ENCODE measurements at regions not wholly inside any gene's neighbourhood (a gene's known extent, or its start where the extent isn't known, plus 50 kb on each side); places are given as distances from the start of the nearest gene placed in this dataset.

DNA sequence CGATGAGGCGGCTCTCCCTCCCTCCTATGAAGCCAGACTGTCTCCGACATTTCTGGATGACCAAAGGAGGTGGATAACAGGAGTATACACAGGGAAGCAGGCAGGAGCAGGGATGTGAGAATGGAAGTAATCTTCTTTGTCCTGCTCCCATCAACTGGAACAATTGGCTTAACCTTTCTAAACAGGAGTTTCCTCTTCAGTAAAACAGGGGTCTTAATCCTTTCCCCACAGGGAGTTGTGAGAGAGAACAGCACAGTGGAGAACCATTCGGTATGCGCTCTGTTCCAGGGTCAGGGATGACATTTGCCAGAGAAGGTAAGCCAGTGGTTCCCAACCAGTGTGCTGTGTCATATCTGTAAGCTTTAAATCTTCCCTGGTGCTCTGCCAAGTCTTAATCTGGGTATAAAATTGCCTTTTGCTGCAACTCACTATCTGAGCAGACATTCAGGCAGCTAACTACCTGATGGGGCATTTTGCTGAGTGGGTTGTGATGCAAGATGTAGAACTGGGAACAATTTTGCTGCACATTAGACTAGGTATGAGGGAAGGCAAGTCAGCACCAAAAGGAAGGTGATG is 294.8 kb upstream of the KIF2A start:
- no peak for DNase-seq (ENCODE audit: low read depth, low spot score)

DNA sequence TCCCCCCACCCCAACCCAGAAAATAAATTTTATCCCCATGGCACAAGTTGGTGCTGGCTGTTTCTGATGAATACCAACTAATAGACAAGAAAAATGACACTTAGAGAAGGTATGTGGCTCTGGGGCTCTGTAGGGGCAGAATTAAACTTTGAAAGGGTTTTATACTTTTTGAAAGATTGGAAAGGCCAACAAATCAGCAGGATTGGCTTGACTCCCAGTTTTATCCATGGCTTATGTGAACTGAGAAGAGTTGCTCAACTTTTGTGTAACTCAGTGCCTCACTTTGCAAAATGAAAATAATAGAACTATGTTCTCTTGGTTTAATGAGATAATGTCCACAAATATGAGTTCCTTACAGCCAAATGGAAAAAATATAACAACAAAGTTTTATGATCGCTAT is 288.9 kb upstream of the KIF2A start:
- DNase-seq (ENCODE audit: low read depth, low spot score), result peak; percentile 44

DNA sequence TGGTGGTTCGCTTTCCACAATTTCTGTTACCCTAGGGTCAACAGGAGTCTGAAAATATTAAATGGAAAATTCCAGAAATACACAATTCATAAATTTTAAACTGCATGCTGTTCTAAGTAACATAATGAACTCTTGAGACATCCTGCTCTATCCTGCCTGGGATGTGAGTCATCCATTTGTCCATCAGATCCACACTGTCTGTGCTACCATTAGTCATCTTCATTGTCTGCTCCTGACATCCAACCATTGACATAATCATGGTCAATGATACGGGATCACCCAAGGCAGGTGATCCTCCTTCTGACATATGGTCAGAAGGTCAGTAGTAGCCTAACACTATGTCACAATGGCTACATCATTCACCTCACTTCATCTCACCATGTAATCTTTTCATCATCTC is 276.7 kb upstream of the KIF2A start:
- no peak for DNase-seq (ENCODE audit: low read depth, low spot score)

DNA sequence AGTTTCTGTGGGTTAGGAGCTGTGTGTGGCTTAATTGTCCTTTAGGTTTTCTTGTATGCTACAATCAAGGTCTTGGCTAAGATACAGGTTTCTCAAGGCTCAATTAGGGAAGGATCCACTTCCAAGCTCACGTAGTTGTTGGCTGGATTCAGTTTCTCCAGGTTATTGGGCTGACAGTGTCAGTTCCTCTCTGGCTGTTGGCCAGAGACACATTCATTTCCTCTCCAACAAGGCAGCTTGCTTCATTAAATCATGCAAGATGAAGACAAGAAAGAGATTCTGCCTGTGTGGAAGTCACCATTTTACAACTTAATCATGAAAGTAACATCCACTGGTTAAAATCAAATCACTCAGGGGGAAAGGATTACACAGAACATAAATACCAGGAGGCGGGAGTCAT is 275.7 kb upstream of the KIF2A start:
- DNase-seq (ENCODE audit: low read depth, low spot score), result no peak

DNA sequence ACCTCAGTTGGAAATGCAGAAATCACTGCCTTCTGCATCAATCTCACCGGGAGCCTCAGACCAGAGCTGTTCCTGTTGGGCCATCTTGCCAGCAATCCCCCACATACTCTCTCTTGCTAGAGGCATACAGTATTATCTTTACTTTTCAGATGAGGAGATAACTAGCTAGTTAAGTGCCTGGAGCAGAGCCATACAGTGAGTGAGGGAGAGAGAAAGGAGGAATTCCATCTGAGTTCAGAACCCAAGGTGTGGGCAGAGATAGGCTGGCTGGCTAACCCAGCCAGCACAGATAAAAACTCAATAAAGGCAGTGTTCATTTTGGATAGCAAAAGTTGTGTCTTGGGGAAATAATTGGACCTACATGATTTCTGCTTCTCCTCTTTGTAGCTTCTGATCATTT is 268.0 kb upstream of the KIF2A start:
- DNase-seq (ENCODE audit: low read depth, low spot score), result no peak

DNA sequence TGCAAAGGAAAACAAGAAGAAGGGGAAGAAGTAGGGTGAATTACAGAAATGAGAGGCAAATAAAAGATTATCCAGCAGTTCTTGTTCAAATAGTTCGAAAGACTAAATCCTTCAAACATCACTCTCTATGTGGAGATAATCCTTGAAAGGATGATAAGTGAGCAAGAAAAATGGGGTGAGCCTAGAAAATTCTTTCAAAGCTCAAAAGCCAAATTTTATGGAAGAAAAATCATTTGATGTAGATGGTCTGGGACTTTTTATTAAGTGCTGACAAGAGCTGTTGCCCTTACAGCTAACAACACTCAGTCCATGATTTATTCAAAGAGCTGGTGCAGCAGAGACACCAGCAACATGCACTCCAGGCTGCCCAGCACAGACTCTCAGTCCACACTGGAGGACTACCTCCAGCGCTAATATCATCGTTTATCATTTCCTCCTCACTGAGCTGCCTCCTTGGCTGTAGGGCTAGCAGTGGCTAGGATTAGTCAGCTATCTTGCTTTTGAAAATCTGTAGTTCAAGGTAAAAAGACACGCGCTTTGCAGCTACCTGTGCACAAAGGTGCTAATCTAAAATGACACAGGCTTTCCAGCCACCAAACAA is 264.8 kb upstream of the KIF2A start:
- no peak for DNase-seq (ENCODE audit: low read depth, low spot score)

DNA sequence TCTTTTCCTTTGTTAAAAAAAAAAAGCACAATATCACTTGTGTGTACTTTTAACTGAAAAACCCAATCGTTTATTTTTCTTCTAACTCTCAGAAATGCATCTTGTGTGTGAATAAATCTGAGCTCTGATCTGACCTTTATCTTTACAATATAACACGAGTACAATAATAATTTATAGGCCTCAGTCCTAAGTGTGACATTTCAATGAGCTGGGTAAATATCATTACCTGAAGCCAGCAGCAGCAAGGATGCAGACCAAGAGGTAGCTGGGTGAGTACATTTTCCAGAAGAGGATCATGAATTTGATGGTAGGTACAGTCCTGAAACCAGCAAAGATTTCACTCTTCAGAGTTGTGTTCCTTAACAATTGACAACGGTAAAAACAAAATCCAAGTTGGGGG is 264.0 kb upstream of the KIF2A start:
- DNase-seq (ENCODE audit: low read depth, low spot score), result no peak

DNA sequence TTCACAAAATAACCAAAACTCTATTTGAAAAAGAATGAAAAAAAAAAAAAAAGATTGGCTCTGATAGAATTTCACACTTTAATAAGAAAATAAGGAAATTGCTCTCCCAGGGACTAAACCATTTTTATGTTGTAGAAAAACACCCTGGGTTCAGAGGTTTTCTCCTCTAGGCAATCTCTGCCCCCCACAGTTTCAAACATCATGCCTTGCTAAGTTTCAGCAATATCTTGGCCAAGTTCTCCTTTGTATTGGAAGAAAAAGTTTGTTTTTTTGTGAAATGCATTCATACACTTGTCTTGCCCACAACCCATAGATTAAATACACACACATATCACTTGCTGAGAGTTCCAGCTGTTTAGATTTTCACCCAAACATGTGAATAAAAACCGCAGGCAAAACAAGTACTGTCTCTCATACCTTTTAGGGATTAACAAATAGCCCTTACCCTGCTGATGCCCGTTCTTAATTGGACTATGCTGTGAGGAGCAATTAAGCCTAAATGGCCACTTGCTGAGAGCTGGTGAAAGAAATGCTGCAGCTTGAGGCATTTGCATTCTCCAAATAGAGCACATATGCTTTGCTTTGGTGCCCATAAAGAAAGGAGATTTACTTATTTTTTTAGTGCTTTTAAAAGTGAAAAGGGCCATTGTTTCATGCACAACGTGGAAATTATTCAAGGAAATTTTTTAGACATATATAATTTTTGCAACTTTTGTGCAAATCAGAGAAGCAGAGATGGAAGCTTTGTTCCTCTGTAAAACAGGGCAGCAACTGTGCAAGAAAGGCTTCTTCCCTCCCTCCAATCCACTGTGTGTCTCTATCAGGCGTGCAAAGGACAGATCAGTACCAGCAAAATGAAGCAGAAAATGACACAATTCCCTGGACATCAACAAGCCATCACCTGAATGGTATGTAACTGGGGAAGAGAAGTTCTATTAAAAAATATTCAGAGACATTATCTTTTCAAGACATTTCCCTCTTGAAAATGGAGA is 262.4 kb upstream of the KIF2A start:
- DNase-seq (ENCODE audit: low read depth, low spot score), result peak; percentile 12

DNA sequence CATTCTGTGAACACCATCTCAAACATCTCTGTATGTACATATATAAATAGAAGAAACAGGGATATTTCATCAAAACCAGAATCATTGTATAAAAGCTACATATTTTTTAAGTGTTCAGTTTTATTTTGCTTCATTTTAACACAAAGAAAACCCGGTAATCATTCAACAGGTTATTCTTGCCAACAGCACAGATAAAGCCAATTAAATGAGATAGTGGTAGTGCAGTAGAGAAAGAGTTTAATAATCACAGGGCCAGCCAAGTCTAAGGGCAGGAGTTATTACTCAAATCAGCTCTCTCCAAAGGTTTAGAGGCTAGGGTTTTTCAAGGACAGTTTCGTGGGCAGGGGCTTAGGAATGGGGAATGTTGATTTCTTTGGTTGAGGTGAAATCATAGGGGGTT is 261.0 kb upstream of the KIF2A start:
- DNase-seq (ENCODE audit: low read depth, low spot score), result no peak

DNA sequence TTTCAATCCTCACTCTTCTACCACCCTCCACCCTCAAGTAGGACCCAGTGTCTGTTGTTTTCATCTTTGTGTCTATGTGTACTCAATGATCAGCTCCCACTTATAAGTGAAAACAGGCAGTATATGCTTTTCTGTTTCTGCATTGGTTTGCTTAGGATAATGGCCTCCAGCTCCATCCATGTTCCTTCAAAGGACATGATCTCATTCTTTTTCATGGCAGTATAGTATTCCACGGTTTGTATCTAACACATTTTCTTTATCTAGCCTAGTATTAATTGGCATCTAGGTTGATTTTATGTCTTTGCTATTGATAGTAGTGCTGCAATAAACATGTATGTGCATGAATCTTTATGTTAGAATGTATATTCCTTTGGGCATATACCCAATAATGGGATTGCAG is 259.8 kb upstream of the KIF2A start:
- no peak for DNase-seq (ENCODE audit: low read depth, low spot score)

DNA sequence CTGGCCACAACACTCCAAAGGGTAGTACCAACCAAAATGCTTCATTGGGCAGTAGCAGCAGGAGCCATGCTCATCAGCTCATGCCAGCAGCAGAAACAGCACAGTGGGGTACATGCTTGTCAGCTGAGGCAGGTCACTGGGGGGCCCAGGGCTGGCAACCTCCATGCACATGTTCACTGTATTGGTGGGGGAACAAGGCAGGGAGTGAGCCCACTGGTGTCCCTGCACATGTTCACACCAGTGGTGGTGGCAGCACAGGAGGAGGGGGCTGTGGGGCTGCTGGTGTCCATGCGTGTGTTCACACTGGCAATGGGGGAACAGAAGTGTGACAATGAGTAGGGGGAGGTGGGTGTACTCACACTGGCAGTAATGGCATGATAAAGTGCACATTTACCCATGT is 254.3 kb upstream of the KIF2A start:
- no peak for DNase-seq (ENCODE audit: low read depth, low spot score)

DNA sequence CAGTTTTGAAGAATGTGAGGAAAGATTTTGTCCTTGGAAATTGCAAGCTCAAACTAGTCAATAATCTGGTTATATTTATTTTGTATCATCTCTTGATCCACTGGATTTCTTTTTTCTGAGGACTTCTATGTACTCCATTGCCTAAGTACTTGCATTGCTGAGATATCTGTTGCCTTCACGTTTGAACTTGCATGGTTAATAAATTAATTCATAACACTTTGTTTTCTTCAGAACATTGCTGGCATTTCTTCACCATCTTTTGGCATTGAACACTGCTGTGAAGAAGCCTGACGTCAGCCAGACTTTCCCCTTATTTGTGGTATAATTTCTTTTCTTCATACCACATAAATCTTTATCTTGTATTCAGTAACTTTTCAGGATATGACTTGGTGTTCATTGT is 246.0 kb upstream of the KIF2A start:
- DNase-seq (ENCODE audit: low read depth, low spot score), result no peak

DNA sequence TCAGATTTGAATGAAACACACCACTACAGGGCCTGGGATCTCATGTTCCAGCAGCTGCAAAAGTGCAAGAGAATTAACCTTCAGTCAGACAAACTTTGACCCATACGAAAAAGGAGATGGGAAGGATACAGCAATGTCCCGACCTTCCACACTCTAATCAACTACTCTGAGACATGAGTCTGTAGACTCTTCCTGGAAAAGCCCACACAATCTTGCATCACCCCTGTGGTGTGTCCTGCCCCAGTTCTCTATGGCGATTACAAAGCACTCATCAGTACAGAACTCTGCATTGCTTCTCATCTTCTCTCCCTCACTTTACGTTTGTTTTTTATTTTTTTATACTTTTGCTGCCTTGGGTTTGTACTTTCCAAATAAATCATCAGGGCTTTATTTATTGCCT is 241.0 kb upstream of the KIF2A start:
- no peak for DNase-seq (ENCODE audit: low read depth, low spot score)

DNA sequence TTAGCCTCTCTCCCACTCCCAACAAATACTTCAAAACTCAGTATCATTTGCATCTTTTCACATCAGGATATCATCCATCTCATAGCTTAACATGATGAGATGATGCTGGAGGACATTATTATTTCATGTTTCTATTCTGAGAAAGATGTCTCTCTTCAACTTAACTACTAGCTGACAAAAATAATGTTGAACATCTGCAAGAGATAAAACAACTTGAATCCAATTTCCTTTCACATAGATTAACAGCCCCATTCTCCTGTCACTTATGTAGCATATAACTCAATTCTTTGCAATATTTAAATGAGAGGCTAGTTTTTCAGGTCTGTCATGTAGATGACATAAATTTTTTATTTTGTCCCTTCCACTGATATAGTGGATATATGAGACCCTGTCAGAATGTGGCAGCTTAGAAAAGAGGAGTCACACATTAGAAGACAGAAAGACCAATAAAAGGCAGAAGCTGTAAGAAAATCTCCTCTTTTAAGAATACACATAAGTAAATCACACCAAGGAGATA is 239.2 kb upstream of the KIF2A start:
- DNase-seq (ENCODE audit: low read depth, low spot score), result no peak

DNA sequence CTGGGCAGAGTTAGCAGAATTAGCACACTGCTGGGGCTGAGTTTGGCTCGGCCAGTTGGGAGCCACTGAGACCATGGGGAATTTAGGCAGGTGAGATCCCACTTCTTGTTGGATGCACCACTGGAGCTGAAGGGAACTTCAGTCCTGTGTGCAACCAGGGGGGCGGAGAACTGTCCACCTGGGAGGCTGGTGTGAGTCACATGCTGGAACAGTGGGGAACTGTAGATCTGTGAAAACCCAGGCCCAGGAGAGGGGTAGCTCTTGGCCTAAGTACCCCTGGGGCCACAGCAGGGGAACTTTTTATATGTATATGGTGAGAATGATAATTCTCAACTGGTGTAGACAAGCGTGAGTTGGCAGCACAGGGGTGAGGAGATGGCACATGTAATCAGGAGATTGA is 237.5 kb upstream of the KIF2A start:
- no peak for DNase-seq (ENCODE audit: low read depth, low spot score)

DNA sequence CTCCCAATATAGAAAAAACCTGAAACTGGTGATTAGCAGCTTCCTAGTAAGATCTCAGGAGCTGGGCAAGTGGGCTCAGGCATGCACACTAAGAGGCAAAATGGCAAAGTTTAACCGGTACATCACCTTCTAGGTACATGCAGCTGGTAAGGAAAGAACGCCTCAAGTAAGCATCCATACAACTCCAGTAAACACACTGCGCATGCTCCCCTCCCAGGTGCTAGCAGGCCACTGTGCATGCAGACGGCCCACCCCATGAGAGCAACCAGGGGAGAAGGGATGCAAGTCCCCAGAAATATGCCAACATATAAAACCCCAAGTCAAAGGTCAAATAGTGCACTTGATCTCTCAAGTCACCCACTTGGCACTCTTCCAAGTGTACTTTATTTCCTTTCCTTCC is 228.6 kb upstream of the KIF2A start:
- DNase-seq (ENCODE audit: low read depth, low spot score), result no peak

DNA sequence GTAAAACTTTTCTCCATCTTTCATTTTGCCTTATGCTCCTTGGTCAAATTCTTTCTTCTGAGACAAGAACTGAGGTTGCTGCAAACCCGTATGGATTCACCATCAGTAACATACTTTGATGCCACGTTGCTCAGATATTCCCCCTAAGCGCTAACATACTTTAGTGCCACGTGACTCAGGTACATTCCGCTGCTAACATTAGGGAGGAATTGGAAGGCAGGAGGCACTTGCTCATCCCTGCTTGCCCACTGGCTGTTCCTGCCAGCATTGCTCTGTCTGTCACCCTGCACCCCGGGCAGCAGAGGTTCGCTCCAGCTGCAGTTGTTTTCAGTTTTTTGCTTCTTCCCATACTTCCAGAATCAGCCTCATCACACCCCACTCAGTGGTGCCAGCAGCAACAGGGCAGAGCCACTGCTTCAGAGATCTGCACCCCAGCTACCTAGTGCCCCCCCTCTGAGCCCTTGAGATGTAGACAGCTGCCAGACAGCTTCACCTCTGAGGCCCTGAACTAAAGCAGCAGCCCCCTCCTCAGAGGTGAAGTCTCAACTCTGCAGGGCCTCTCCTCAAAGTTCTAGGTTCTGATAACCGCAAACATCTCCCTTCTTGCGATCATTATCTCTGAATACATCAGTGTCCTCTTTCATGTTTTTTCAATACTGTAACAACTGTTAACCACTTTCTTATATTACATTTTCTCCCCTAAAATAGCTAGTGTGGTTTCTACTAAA is 228.0 kb upstream of the KIF2A start:
- no peak for DNase-seq (ENCODE audit: low read depth, low spot score)

DNA sequence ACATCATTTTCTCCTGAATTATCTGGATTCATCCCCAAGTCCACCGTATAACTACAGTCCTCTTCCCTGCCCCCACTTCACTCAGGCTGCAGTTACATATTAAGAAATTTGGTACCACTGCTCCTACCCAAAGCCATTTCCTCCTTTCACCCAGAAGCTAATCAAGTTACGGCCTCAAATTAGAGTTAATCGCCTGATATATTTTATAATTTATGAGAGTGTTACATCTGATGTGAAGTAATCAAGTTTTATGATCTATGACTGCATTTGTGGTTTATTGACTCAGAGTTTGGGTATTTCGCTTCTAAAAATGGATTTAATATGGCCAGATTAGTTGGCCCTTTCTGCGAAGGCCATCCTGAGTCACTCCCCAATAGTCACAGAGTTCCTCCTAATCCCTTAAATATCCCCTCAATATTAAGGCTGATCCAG is 223.6 kb upstream of the KIF2A start:
- DNase-seq (ENCODE audit: low read depth, low spot score), result peak; percentile 5

DNA sequence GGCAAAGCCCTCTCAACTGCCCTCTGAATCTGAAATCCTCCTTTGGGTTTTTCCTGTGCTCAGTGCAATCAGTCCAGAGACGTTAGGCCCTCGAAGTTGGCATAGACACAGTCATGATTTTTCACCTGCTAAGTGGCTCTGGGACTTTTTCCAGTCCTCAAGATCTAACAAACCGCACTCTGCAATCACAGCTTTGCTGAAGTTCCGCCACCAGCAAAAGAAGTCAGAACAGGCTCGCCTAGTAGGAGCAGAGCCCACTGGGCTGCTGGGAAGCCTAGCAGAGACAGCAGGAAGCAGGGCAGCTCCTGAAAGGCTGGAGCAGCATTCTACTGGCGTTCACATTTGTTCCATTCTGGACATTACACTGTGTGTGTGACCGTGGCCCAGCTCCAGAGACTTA is 222.8 kb upstream of the KIF2A start:
- no peak for DNase-seq (ENCODE audit: low read depth, low spot score)

DNA sequence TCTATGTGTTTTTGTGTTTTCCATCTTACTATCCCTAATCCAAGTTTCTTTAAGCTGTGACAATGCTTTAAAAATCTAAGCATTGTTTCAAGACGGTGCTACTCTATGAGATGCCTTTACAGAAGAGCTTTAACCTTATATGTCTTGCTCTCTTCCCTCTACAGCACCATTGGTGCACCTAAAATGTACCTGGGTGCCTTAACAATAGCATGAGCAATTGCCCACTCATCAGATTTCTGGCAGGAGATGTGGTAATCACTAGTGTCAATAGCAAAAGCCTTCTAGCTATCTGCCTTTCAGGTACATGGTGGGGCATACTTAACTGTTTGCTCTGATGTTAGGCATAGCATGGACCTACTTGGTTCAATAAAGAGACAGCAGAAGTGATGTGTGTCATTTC is 222.3 kb upstream of the KIF2A start:
- no peak for DNase-seq (ENCODE audit: low read depth, low spot score)

DNA sequence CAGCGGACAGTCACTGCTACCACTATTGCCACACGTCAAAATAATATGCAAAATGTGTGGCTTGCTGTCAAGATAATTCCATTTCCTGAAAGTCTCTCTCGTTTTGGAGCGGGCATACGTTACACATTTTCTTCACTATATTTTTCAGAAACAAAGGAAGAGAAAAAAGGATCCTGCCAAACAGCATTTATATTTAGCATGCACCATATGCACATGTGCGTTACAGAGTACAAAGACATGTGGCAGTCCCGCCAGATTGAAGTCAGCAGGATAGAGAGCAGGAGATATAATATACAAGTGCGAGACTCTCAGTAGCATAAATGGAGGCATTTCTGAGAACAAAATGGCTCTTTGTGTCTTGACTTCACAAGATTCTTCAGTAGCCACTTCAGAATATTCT is 221.6 kb upstream of the KIF2A start:
- no peak for DNase-seq (ENCODE audit: low read depth, low spot score)

DNA sequence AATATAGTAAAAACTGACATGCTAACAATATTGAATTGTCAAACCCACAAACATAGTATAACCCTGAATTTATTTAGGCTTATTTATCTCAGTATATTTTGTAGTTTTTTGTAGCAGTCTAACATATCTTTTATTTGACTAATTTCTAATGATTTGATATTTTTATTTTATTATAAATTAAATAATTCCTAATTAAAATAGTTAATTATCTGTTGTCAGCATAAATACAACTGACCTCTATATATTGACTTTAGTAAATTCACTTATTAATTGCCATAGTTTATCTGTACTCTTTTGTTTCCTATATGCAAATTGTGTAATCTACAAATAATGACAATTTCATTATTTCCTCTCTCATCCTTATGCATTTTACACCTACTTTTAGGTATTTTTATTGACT is 215.1 kb upstream of the KIF2A start:
- DNase-seq (ENCODE audit: low read depth, low spot score), result no peak

All from astrocyte of the hippocampus (primary cell).